ENCODE measurements at regions not wholly inside any gene's neighbourhood (a gene's known extent, or its start where the extent isn't known, plus 50 kb on each side); places are given as distances from the start of the nearest gene placed in this dataset.
"Not testable (repeated sequence)": the region's sequence is repeated elsewhere in the genome, so short reads cannot be mapped to it uniquely, and the experiment has no call there.

GRCh38 chr3:110491413-110491812 is 580.2 kb upstream of the NECTIN3 start:
- H3K36me3 ChIP-seq (ENCODE audit: insufficient read depth, low read length) = no peaks in the 10 kb centered on the region
- no peaks in the 10 kb centered on the region; the same call in 1 of the 2 replicates for H3K9me3 ChIP-seq (ENCODE audit: control insufficient read depth, insufficient read depth, low read length)
- H3K9ac ChIP-seq (ENCODE audit: low read depth, low read length) = no peak overlapping the region
- H3K4me1 ChIP-seq (ENCODE audit: insufficient read depth, low read length) = no peaks in the 10 kb centered on the region

DNA sequence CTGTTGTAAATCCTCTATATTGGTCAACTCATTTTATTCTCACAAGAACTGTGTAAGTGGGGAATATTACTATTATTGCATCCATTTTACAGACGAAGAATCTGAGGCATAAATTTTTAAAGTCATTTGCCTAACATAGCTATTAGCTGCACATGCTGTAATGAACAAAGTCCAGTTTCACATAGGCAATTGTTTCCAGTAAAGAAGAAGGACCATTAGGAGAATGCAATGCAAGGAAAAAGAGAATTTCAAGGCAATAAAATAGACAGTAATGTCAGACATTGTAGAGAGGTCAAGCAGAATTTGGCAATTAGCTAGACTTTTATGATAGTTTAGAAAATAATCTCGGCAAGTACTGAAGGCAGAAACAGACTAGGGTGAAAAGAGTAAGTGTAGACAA is 578.7 kb upstream of the NECTIN3 start:
- H3K9ac ChIP-seq (ENCODE audit: low read depth, low read length) = no peak overlapping the region
- H3K4me1 ChIP-seq (ENCODE audit: insufficient read depth, low read length) = no peaks in the 10 kb centered on the region
- H3K36me3 ChIP-seq (ENCODE audit: insufficient read depth, low read length) = no peaks in the 10 kb centered on the region; the same call in 1 of the 2 replicates
- no peaks in the 10 kb centered on the region for H3K9me3 ChIP-seq (ENCODE audit: control insufficient read depth, insufficient read depth, low read length)

GRCh38 chr3:110493438-110494092 is 578.1 kb upstream of the NECTIN3 start:
- no peaks in the 10 kb centered on the region for H3K9me3 ChIP-seq (ENCODE audit: control insufficient read depth, insufficient read depth, low read length)
- H3K9ac ChIP-seq (ENCODE audit: low read depth, low read length) = no peak overlapping the region

DNA sequence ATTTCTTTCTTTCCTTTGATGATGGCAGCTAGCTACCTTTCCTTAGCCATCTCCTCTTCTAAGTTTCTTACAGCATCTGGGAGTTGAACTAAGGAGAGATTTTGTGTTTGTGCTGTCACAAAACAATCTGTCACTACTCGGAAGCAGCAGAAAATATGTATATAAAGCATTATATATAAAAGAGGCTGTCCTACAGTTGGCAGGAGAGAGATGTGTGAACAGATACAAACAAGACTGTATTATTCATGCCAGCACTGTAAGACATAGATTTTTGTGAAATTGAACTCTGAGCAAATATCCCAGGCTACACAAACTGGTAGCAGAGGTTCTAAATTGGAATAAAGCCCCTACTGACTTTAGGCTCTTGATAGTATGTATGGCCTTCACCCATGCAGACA is 577.5 kb upstream of the NECTIN3 start:
- Histone ChIP-seq H3K9me3 (ENCODE audit: control insufficient read depth, insufficient read depth, low read length) (no peaks in the 10 kb centered on the region), H3K4me1 (ENCODE audit: insufficient read depth, low read length) (no peaks in the 10 kb centered on the region), H3K9ac (ENCODE audit: low read depth, low read length) (no peak overlapping the region), H3K36me3 (ENCODE audit: insufficient read depth, low read length) (no peaks in the 10 kb centered on the region; the same call in 1 of the 2 replicates)

More at GRCh38 chr3:110493438-110494092, 578.1 kb upstream of the NECTIN3 start:
- Histone ChIP-seq H3K4me1 (ENCODE audit: insufficient read depth, low read length) (no peaks in the 10 kb centered on the region), H3K36me3 (ENCODE audit: insufficient read depth, low read length) (no peaks in the 10 kb centered on the region; the same call in 1 of the 2 replicates)

- H3K9ac ChIP-seq (ENCODE audit: low read depth, low read length) = no peak overlapping the region
- H3K4me1 ChIP-seq (ENCODE audit: insufficient read depth, low read length) = no peaks in the 10 kb centered on the region
- H3K9me3 ChIP-seq (ENCODE audit: control insufficient read depth, insufficient read depth, low read length) = no peaks in the 10 kb centered on the region
- H3K36me3 ChIP-seq (ENCODE audit: insufficient read depth, low read length) = no peaks in the 10 kb centered on the region; the same call in 1 of the 2 replicates
Measured at GRCh38 chr3:110494728-110495127, 576.9 kb upstream of the NECTIN3 start.

- no peak overlapping the region for H3K9ac ChIP-seq (ENCODE audit: low read depth, low read length)
- no peaks in the 10 kb centered on the region for H3K4me1 ChIP-seq (ENCODE audit: insufficient read depth, low read length)
- H3K9me3 ChIP-seq (ENCODE audit: control insufficient read depth, insufficient read depth, low read length) = no peaks in the 10 kb centered on the region
- H3K36me3 ChIP-seq (ENCODE audit: insufficient read depth, low read length) = no peaks in the 10 kb centered on the region; the same call in 1 of the 2 replicates
Measured at GRCh38 chr3:110495201-110495927, 576.3 kb upstream of the NECTIN3 start.

DNA sequence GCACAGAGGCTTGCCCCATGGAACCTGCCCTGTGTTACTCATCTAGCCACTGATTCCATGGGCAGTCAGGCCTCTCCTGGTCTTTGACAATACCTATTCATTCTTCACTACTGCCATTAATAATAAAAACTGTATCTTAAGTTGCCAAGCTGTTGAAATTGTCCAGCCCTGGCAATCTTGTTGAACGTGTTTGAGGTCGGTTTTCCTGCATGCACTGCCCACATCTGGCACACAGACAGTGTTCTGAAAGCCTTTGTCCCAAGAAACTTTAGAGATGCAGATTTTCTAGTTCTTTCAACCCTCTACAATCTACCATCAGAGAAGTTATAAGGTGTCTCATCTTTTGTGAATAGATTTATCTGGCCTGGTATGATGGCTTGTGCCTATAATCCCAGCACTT is 567.2 kb upstream of the NECTIN3 start:
- Histone ChIP-seq H3K4me1 (ENCODE audit: insufficient read depth, low read length) (no peaks in the 10 kb centered on the region), H3K9ac (ENCODE audit: low read depth, low read length) (no peak overlapping the region), H3K36me3 (ENCODE audit: insufficient read depth, low read length) (no peaks in the 10 kb centered on the region)

GRCh38 chr3:110504901-110505300 is 566.7 kb upstream of the NECTIN3 start:
- H3K4me1 ChIP-seq (ENCODE audit: insufficient read depth, low read length) = no peaks in the 10 kb centered on the region
- no peaks in the 10 kb centered on the region for H3K36me3 ChIP-seq (ENCODE audit: insufficient read depth, low read length)
- no peak overlapping the region for H3K9ac ChIP-seq (ENCODE audit: low read depth, low read length)
- H3K9me3 ChIP-seq (ENCODE audit: control insufficient read depth, insufficient read depth, low read length) = no peaks in the 10 kb centered on the region; the same call in 1 of the 2 replicates

More for the DNA sequence above, 567.2 kb upstream of the NECTIN3 start:
- no peaks in the 10 kb centered on the region; the same call in 1 of the 2 replicates for H3K9me3 ChIP-seq (ENCODE audit: control insufficient read depth, insufficient read depth, low read length)

GRCh38 chr3:110506890-110507289 is 564.7 kb upstream of the NECTIN3 start:
- Histone ChIP-seq H3K9ac (ENCODE audit: low read depth, low read length) (no peak overlapping the region), H3K9me3 (ENCODE audit: control insufficient read depth, insufficient read depth, low read length) (no peaks in the 10 kb centered on the region; the same call in 1 of the 2 replicates), H3K36me3 (ENCODE audit: insufficient read depth, low read length) (no peaks in the 10 kb centered on the region), H3K4me1 (ENCODE audit: insufficient read depth, low read length) (no peaks in the 10 kb centered on the region)

- not testable (repeated sequence) for H3K4me1 ChIP-seq (ENCODE audit: insufficient read depth, low read length); H3K9me3 ChIP-seq (ENCODE audit: control insufficient read depth, insufficient read depth, low read length); H3K9ac ChIP-seq (ENCODE audit: low read depth, low read length)
Measured at GRCh38 chr3:110507570-110507969, 564.0 kb upstream of the NECTIN3 start.

DNA sequence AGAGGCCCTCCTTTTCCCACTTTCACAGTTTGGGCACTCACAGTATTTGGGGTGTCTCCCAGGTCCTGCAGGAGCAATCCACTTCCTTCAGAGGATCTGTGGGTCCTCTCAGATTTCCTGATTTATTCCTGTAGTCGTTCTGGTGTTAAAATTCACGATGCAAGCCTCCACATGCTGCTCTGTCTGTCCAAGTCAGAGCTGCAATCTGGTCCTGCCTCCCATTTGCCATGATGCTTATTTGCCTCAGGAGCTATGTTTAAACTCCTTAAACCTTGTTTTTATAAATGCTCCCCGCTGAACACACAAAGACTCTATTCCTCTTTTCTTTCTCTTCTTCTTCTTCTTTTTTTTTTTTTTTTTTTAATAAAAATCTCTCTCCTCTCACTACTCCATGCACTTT is 558.7 kb upstream of the NECTIN3 start:
- no peaks in the 10 kb centered on the region for H3K36me3 ChIP-seq (ENCODE audit: insufficient read depth, low read length)
- H3K9me3 ChIP-seq (ENCODE audit: control insufficient read depth, insufficient read depth, low read length) = no peaks in the 10 kb centered on the region; the same call in 1 of the 2 replicates
- no peak overlapping the region for H3K9ac ChIP-seq (ENCODE audit: low read depth, low read length)
- H3K4me1 ChIP-seq (ENCODE audit: insufficient read depth, low read length) = no peaks in the 10 kb centered on the region

More at GRCh38 chr3:110507570-110507969, 564.0 kb upstream of the NECTIN3 start:
- H3K36me3 ChIP-seq (ENCODE audit: insufficient read depth, low read length) = not testable (repeated sequence)

GRCh38 chr3:110518031-110518430 is 553.6 kb upstream of the NECTIN3 start:
- Histone ChIP-seq H3K9me3 (ENCODE audit: control insufficient read depth, insufficient read depth, low read length) (no peaks in the 10 kb centered on the region; the same call in 1 of the 2 replicates), H3K9ac (ENCODE audit: low read depth, low read length) (no peak overlapping the region), H3K36me3 (ENCODE audit: insufficient read depth, low read length) (no peaks in the 10 kb centered on the region), H3K4me1 (ENCODE audit: insufficient read depth, low read length) (no peaks in the 10 kb centered on the region)

DNA sequence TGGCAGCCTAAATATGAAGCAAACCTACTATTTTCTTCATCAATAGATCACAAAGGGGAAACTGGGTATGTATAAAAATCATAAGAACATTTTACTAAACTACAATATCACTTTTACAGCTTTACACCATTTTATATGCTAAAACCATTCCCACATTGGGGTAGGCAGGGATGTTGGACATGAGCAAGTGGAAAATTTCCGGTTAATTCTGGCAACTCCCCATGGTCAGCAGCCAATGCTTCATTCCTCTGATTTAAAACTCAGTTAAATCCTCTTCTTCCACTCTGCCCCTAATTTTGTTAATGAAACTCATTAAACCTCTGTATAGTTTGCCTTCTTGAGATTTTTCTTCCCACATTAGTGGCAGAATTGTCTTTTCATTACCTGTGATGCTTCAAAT is 552.5 kb upstream of the NECTIN3 start:
- no peak overlapping the region for H3K9ac ChIP-seq (ENCODE audit: low read depth, low read length)
- no peaks in the 10 kb centered on the region for H3K36me3 ChIP-seq (ENCODE audit: insufficient read depth, low read length)
- H3K9me3 ChIP-seq (ENCODE audit: control insufficient read depth, insufficient read depth, low read length) = no peaks in the 10 kb centered on the region; the same call in none of the 2 replicates
- no peaks in the 10 kb centered on the region for H3K4me1 ChIP-seq (ENCODE audit: insufficient read depth, low read length)

GRCh38 chr3:110521019-110521418 is 550.6 kb upstream of the NECTIN3 start:
- Histone ChIP-seq H3K36me3 (ENCODE audit: insufficient read depth, low read length) (no peaks in the 10 kb centered on the region), H3K9me3 (ENCODE audit: control insufficient read depth, insufficient read depth, low read length) (peaks cover 14% of the 10 kb centered on the region), H3K9ac (ENCODE audit: low read depth, low read length) (no peak overlapping the region), H3K4me1 (ENCODE audit: insufficient read depth, low read length) (no peaks in the 10 kb centered on the region)

GRCh38 chr3:110525558-110526064 is 546.0 kb upstream of the NECTIN3 start:
- Histone ChIP-seq H3K9me3 (ENCODE audit: control insufficient read depth, insufficient read depth, low read length) (peaks cover 14% of the 10 kb centered on the region), H3K4me1 (ENCODE audit: insufficient read depth, low read length) (peaks cover 27% of the 10 kb centered on the region)
- H3K9ac ChIP-seq (ENCODE audit: low read depth, low read length); H3K36me3 ChIP-seq (ENCODE audit: insufficient read depth, low read length): not testable (repeated sequence)
